ENCODE measurements at regions not wholly inside any gene's neighbourhood (a gene's known extent, or its start where the extent isn't known, plus 50 kb on each side); places are given as distances from the start of the nearest gene placed in this dataset.

DNA sequence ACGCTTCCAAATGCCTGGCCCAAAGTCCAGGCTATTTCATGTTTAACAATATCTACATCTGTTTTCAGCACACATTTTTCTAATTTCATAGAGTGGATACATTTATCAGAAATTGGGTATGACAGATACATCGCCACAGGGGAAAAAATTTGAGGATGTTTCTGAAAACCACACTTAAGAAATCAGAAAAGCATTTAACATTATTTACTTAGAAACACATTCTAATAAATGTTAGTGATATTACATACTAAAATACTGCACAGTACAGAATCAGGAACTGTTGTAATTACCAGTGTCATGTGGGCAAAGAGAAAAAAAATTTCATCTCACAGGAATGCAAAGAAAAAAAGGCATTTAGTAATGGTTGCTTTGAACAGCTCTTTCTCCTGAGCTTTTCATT lies 310.5 kb upstream of the KIF2A start (continued):
- TF ChIP-seq ATF2 (IDR thresholded peaks at IDR 0.05; ENCODE audit: low read length), result no peak
- no peak for TF ChIP-seq SAP30 (IDR thresholded peaks at IDR 0.05; ENCODE audit: insufficient read depth, insufficient replicate concordance, low read length)
- TF ChIP-seq RAD21 (IDR thresholded peaks at IDR 0.05 in 1 of 2, conservative IDR thresholded peaks at IDR 0.05 in 1 of 2; ENCODE audit: low read depth in 2 of 2, low read length in 2 of 2), result no peak
- no peak for TF ChIP-seq EZH2 (IDR thresholded peaks at IDR 0.05; ENCODE audit: low read depth, low read length, severe bottlenecking)
- no peak for TF ChIP-seq GTF2F1 (IDR thresholded peaks at IDR 0.05; ENCODE audit: borderline replicate concordance, low read depth, low read length)
- TF ChIP-seq CHD7 (IDR thresholded peaks at IDR 0.05; ENCODE audit: insufficient replicate concordance, low read length), result no peak
- TF ChIP-seq, protein P1, sequence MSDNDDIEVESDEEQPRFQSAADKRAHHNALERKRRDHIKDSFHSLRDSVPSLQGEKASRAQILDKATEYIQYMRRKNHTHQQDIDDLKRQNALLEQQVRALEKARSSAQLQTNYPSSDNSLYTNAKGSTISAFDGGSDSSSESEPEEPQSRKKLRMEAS (IDR thresholded peaks at IDR 0.05), result no peak
